GM21360 (cell line): ENCODE measurements at regions not wholly inside any gene's neighbourhood (a gene's known extent, or its start where the extent isn't known, plus 50 kb on each side); places are given as distances from the start of the nearest gene placed in this dataset.

ENCODE experiments used
- ATAC-seq: cut with Tn5 transposase; IDR thresholded peaks from one replicate; pipeline ENCODE4 v1.9.1; 2021; ENCODE audit warnings: mild to moderate bottlenecking, moderate library complexity; ENCODE audit not compliant: unreplicated experiment

- no peak for ATAC-seq
Measured at GRCh38 chr9:108681851-108682590, 173.8 kb downstream of the ACTL7B start.

GRCh38 chr9:108680946-108681345 lies 174.8 kb downstream of the ACTL7B start:
- ATAC-seq, result no peak

- no peak for ATAC-seq
Measured at GRCh38 chr9:108677776-108678175, 178.0 kb downstream of the ACTL7B start.

- no peak for ATAC-seq
Measured at GRCh38 chr9:108676355-108676754, 179.4 kb downstream of the ACTL7B start.

GRCh38 chr9:108675708-108676107 lies 180.1 kb downstream of the ACTL7B start:
- no peak for ATAC-seq

- no peak for ATAC-seq
Measured at GRCh38 chr9:108674766-108675530, 180.8 kb downstream of the ACTL7B start.

GRCh38 chr9:108673386-108673785 lies 182.4 kb downstream of the ACTL7B start:
- no peak for ATAC-seq

GRCh38 chr9:108672475-108673190 lies 183.2 kb downstream of the ACTL7B start:
- ATAC-seq, result no peak

GRCh38 chr9:108671794-108672193 lies 184.0 kb downstream of the ACTL7B start:
- ATAC-seq, result no peak

GRCh38 chr9:108671176-108671575 lies 184.6 kb downstream of the ACTL7B start:
- no peak for ATAC-seq

- no peak for ATAC-seq
Measured at GRCh38 chr9:108668938-108669335, 186.8 kb downstream of the ACTL7B start.

GRCh38 chr9:108668191-108668937 lies 187.4 kb downstream of the ACTL7B start:
- ATAC-seq, result no peak

- no peak for ATAC-seq
Measured at GRCh38 chr9:108666240-108666784, 189.5 kb downstream of the ACTL7B start.

GRCh38 chr9:108665521-108666239 lies 190.1 kb downstream of the ACTL7B start:
- ATAC-seq, result no peak

GRCh38 chr9:108664309-108665255 lies 191.2 kb downstream of the ACTL7B start:
- ATAC-seq, result no peak

- no peak for ATAC-seq
Measured at GRCh38 chr9:108663422-108663821, 192.4 kb downstream of the ACTL7B start.

GRCh38 chr9:108662956-108663355 lies 192.8 kb downstream of the ACTL7B start:
- no peak for ATAC-seq

- no peak for ATAC-seq
Measured at GRCh38 chr9:108662091-108662875, 193.5 kb downstream of the ACTL7B start.
